Stimulated activated naive CD8-positive, alpha-beta T cell treated with anti-CD3 and anti-CD28 coated beads, Interleukin-15, amount 100 ng/mL, for 72 hours (primary cell): ENCODE measurements at regions not wholly inside any gene's neighbourhood (a gene's known extent, or its start where the extent isn't known, plus 50 kb on each side); places are given as distances from the start of the nearest gene placed in this dataset.
"Not testable (repeated sequence)": the region's sequence is repeated elsewhere in the genome, so short reads cannot be mapped to it uniquely, and the experiment has no call there.

Experiments
- ATAC-seq: fragments of 150-1000 bp; cut with Tn5 transposase; 2 replicates; pipeline ENCODE4 v1.10.0; 2021; ENCODE audit warnings: mild to moderate bottlenecking, moderate library complexity
- DNase-seq, 2 donors: peaks; one replicate each; pipeline ENCODE4 v3.0.0; 2021 to 2022
- H3K27ac Mint-ChIP-seq, 2 donors: one replicate each; pipeline ENCODE4 v1.8.0; 2022; ENCODE audit warnings: mild to moderate bottlenecking in 2 of 2, mixed read lengths in 2 of 2, moderate library complexity in 2 of 2
- H3K27me3 Mint-ChIP-seq: one replicate; pipeline ENCODE4 v1.8.0; 2022; ENCODE audit warnings: mixed read lengths
- H3K4me1 Mint-ChIP-seq: one replicate; pipeline ENCODE4 v1.8.0; 2022; ENCODE audit warnings: mild to moderate bottlenecking, mixed read lengths
- H3K4me3 Mint-ChIP-seq, 2 donors: one replicate each; pipeline ENCODE4 v1.8.0; 2022; ENCODE audit warnings: mild to moderate bottlenecking in 2 of 2, mixed read lengths in 2 of 2, moderate library complexity in 1 of 2
- H3K9me3 Mint-ChIP-seq, 2 donors: one replicate each; pipeline ENCODE4 v1.8.0; 2022; ENCODE audit warnings: mixed read lengths in 2 of 2

DNA sequence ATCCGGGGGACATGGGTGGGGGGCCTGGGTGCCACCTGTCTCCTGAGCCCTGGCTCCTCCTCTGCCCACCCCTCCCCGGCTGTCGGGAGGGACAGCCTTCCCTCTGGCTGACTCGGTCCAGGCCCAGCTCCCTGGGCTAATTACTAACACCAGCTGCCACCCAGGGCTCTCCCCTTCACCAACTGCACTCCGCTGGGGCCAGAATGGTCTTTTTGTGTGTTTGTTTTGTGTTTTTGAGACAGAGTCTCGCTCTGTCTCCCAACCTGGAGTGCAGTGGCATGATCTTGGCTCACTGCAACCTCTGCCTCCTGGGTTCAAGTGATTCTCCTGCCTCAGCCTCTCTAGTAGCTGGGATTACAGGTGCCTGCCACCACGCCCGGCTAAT is 126.9 kb upstream of the SMURF2 start:
- H3K27ac Mint-ChIP-seq, H3K9me3 Mint-ChIP-seq, H3K4me3 Mint-ChIP-seq, DNase-seq, ATAC-seq, H3K27me3 Mint-ChIP-seq: not testable (repeated sequence)
- peaks cover 17% of the 10 kb centered on the region for H3K4me1 Mint-ChIP-seq

GRCh38 chr17:64788286-64789060 is 126.4 kb upstream of the SMURF2 start:
- H3K4me3 Mint-ChIP-seq, result no peak overlapping the region
- ATAC-seq, result no peak
- no peak overlapping the region for H3K27ac Mint-ChIP-seq
- H3K4me1 Mint-ChIP-seq, result peaks cover 17% of the 10 kb centered on the region
- no peak for DNase-seq
- H3K27me3 Mint-ChIP-seq, result no peaks in the 10 kb centered on the region
- no peaks in the 10 kb centered on the region for H3K9me3 Mint-ChIP-seq

- ATAC-seq, result no peak
- H3K9me3 Mint-ChIP-seq, result no peaks in the 10 kb centered on the region
- H3K27ac Mint-ChIP-seq, result no peak overlapping the region
- no peak for DNase-seq
- peaks cover 19% of the 10 kb centered on the region for H3K4me1 Mint-ChIP-seq
- no peaks in the 10 kb centered on the region for H3K27me3 Mint-ChIP-seq
- H3K4me3 Mint-ChIP-seq, result no peak overlapping the region
Observed at GRCh38 chr17:64787921-64788271, 125.8 kb upstream of the SMURF2 start.

- H3K4me1 Mint-ChIP-seq, result peaks cover 19% of the 10 kb centered on the region
- H3K27me3 Mint-ChIP-seq, result no peaks in the 10 kb centered on the region
- no peaks in the 10 kb centered on the region for H3K9me3 Mint-ChIP-seq
- DNase-seq (no peak), ATAC-seq (no peak)
- H3K4me3 Mint-ChIP-seq, result no peak overlapping the region
- no peak overlapping the region for H3K27ac Mint-ChIP-seq
Observed at GRCh38 chr17:64787255-64787920, 125.3 kb upstream of the SMURF2 start.

DNA sequence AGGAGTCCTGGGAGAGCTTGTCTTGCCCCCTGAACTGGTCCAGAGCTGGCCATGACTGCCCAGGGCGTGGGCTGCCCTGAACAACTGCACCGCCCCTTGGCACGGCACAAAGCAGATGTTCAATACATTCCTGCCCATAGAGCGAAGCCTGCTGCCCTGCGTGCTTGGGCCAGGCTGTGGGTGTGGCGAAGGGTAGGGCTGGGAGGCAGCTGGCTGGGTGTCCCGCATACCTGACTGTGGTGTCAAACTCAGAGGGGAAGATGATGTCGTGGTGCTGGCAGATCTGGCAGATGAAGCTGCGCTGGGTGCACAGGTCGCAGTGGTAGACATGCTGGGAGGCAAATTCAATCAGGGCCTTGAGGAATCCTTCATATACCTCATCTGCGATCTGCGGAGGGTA is 124.2 kb upstream of the SMURF2 start:
- no peak for DNase-seq

GRCh38 chr17:64785011-64785421 is 122.9 kb upstream of the SMURF2 start:
- Mint-ChIP-seq H3K27ac (no peak overlapping the region), H3K4me1 (peaks cover 34% of the 10 kb centered on the region), H3K27me3 (no peaks in the 10 kb centered on the region), H3K4me3 (no peak overlapping the region), H3K9me3 (no peaks in the 10 kb centered on the region)
- DNase-seq, result no peak
- ATAC-seq, result no peak

More for the DNA sequence above, 124.2 kb upstream of the SMURF2 start:
- H3K4me1 Mint-ChIP-seq, result peaks cover 21% of the 10 kb centered on the region
- H3K9me3 Mint-ChIP-seq, result no peaks in the 10 kb centered on the region
- H3K4me3 Mint-ChIP-seq, result no peak overlapping the region
- H3K27me3 Mint-ChIP-seq, result no peaks in the 10 kb centered on the region
- H3K27ac Mint-ChIP-seq, result no peak overlapping the region
- ATAC-seq, result no peak

DNA sequence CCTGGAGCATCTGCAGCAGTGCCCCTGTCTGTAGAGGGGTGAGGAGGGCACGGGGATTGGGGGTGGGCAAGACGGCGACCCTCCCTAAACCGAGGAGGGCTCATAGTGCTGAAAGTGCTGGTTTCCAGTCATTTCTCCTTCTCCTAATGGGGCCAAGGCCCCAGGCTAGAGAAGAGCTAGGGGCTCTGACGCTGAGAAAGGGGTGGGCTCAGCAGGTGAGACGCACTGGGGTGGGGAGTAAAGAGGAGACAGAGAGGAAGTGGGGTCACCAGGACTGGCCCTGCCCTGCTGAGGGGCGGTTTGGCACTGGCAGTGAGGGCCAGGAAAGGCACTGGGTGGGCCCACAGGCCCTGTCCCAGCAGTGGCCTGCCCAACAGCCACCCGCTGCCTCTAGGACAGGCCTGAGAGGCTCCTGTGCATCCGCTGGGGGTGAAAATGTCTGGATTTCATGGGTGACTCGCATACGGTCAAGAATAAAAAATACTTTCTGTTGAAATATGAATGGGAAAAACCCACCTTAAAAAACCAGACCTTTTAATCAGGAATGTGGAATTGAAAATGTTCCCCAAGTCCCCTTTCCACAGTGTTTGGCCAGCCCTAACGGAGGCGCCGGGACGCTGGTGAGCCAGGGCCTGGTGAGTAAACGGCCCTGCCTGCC is 122.4 kb upstream of the SMURF2 start:
- no peaks in the 10 kb centered on the region for H3K27me3 Mint-ChIP-seq
- ATAC-seq, result no peak
- H3K4me3 Mint-ChIP-seq, result no peak overlapping the region

GRCh38 chr17:64783556-64784352 is 121.6 kb upstream of the SMURF2 start:
- peaks cover 39% of the 10 kb centered on the region for H3K4me1 Mint-ChIP-seq
- H3K9me3 Mint-ChIP-seq, result no peaks in the 10 kb centered on the region
- H3K4me3 Mint-ChIP-seq, result no peak overlapping the region
- ATAC-seq (no peak), DNase-seq (no peak)
- no peaks in the 10 kb centered on the region for H3K27me3 Mint-ChIP-seq
- H3K27ac Mint-ChIP-seq, result no peak overlapping the region

More for the DNA sequence above, 122.4 kb upstream of the SMURF2 start:
- DNase-seq, result no peak
- Mint-ChIP-seq H3K9me3 (no peaks in the 10 kb centered on the region), H3K27ac (no peak overlapping the region), H3K4me1 (peaks cover 39% of the 10 kb centered on the region)

- H3K27ac Mint-ChIP-seq, result no peak overlapping the region
- ATAC-seq, result no peak
- no peak for DNase-seq
Observed at GRCh38 chr17:64783031-64783461, 120.9 kb upstream of the SMURF2 start.

DNA sequence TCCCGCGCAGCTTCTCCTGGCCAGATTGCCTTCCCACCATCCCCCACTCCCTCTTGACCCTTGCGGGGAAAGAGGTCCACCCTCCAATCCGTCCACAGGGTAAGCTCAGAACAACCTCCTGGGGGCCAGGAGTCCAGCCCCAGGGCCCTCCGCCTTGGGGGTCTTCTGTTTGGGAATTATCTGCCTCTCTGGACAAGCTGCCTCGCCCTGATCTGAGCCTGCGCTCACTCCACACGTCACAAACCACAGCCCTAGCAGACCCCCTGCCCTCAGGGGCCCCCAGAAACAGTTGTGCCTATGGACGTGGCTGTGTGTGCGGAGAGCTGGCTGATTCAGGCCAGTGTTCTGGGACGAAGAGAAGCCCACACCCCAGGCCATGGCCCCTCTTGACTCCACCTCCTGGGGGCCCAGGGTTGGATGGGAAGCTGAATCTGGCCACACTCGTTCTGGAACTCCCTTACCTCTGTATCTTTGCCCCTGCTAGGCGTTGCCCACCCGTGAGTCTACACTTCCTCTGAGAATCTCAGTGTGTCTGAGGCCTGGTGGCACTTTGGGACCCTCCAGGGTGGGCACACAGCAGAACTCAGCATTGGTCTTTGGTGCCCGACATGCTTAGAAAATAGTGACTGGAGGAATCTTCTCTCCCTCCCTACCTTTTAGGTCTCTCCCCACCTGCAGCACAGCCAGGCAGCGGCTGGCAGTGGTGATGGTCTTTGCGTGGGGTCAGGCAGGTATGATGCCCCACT is 119.9 kb upstream of the SMURF2 start:
- no peak for ATAC-seq
- Mint-ChIP-seq H3K4me1 (peaks cover 53% of the 10 kb centered on the region), H3K9me3 (no peaks in the 10 kb centered on the region), H3K27me3 (peaks cover 13% of the 10 kb centered on the region), H3K4me3 (peak overlapping the region; percentile 42 to 80), H3K27ac (no peak overlapping the region)
- DNase-seq, result no peak

More at GRCh38 chr17:64783031-64783461, 120.9 kb upstream of the SMURF2 start:
- H3K4me3 Mint-ChIP-seq, result no peak overlapping the region
- H3K4me1 Mint-ChIP-seq, result peaks cover 42% of the 10 kb centered on the region
- H3K9me3 Mint-ChIP-seq, result no peaks in the 10 kb centered on the region
- H3K27me3 Mint-ChIP-seq, result peaks cover 3% of the 10 kb centered on the region

DNA sequence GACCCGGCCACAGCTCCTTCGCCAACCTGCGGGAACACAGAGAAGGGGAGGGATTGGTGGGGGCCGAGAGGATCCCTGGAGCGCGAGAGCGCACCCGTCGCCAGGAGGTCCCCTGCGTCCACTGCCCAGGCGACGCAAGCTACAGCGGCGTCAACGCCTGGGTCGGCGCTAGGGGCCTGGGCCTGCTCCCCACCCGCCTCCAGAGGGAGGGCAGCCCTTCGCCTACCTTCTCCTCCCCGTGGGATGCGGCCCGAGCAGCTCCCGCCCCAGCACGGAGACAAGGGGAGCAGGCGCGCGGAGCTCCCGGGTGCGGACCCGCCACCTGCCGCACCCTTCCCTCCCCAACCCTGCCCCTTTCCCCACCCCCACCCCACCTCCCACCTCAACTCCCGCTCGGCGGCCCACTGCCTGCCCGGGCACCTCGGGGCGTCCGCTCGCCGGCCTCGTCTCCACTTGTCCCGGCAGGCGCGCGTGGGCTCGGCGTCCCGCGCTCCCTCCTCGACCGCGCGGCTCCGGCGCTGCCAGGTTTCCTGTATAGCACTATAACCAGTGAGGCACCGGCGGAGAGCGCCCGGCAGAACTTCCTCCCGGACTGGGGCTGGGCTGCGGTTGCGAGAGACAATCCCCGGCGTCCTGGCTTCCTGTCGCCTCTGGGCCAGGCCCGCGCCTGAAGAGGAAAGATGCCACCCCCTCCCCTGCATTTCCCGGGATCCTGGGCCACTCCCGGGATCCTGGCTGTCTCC is 119.1 kb upstream of the SMURF2 start:
- Mint-ChIP-seq H3K9me3 (no peaks in the 10 kb centered on the region), H3K4me1 (peaks cover 61% of the 10 kb centered on the region), H3K27ac (peak overlapping the region in 1 of 2 donors; percentile 74), H3K27me3 (peaks cover 13% of the 10 kb centered on the region), H3K4me3 (peak overlapping the region; percentile 78 to 80)
- DNase-seq (peak in 1 of 2 donors; percentile 51), ATAC-seq (peak; percentile 49)

DNA sequence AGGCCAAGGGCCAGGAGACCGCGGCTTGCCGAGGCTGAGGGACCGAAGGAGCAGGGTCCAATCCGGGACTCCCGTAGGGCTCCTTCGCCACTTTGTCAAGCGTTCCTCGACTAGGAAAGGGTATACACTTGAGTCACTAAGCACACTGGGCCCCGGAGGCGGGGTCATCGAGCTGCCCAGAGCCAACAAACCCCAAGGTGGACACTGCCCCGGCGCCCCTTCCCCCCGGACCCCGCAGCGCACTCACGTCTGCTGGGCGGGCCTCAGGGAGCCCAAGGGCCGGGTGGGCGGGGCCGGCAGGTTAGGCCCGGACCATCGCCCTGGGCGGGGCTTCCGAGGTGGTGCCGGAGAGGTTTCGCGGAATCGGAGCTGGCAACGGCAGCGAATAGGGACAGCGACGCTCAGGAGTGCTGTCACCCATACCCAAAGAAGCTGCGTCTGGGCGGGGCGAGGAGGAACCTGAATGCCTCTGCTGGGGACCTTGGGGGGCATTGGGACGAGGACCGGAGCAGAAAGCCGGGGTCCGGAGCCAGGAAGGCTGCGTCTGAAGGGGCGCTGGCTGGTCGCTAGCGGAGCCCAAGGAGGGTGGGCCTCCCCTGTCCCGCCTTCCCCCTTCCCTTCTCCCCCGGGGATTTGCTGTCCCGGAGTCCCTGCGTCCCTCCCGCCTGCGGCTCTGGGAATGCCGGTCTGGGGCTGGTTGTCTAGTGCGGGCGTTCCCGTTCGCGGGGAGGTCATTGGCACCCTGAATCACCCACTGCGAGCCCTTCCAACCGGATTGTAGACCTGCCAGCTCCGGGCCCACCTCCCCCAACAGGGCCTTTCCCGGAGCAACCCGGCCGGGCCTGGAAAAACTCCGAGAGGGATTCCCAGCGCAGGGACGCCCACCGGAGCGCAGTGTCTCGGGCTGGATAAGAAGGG is 118.2 kb upstream of the SMURF2 start:
- peak overlapping the region; percentile 78 to 80 for H3K4me3 Mint-ChIP-seq
- peaks cover 13% of the 10 kb centered on the region for H3K27me3 Mint-ChIP-seq
- H3K27ac Mint-ChIP-seq, result peak overlapping the region in 1 of 2 donors; percentile 74
- peak; percentile 68 for ATAC-seq
- no peaks in the 10 kb centered on the region for H3K9me3 Mint-ChIP-seq
- H3K4me1 Mint-ChIP-seq, result peaks cover 64% of the 10 kb centered on the region
- DNase-seq, result peak; percentile 71 to 76

DNA sequence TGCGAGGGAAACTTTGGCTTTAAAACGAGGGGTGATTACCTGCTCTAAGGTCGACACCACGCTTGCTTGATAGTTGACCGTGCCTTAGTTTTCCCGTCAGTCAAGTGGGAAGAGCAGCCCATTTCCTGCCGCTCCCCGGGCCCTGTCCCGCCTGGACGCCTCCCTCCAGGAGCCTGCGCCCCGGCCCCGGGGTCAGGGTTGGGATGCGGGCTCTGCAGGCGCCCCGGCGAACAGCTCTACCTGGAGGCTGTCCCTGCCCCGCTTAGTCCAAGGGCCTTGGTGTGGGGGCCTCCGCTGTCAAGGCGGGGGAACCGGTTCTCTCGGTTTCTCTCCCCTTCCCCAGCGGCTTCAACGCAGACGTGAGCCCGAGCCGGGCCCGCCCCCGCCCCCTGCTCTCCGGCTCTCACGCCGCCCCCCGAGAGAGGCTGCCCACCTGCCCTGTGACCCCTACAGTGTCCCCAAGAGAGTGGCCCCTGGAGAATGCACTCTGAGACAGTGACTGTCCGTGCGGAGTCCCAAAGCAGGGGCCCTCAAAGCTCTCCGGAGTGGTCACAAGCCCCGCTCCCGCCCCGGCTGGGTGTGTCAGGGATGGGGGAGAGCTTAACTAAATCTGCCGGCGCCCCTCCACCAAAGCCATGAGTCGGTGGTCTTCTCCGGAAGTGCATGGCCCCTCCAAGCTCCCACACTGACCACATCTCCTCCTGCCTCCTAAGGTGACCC is 117.4 kb upstream of the SMURF2 start:
- H3K4me1 Mint-ChIP-seq, result peaks cover 64% of the 10 kb centered on the region
- H3K9me3 Mint-ChIP-seq, result no peaks in the 10 kb centered on the region
- peaks cover 13% of the 10 kb centered on the region for H3K27me3 Mint-ChIP-seq
- H3K27ac Mint-ChIP-seq, result peak overlapping the region in 1 of 2 donors; percentile 63
- DNase-seq (no peak), ATAC-seq (no peak)
- peak overlapping the region; percentile 78 to 80 for H3K4me3 Mint-ChIP-seq
